Skeletal muscle tissue (tissue), 3 donors: ENCODE measurements at regions not wholly inside any gene's neighbourhood (a gene's known extent, or its start where the extent isn't known, plus 50 kb on each side); places are given as distances from the start of the nearest gene placed in this dataset.
"Not testable (repeated sequence)": the region's sequence is repeated elsewhere in the genome, so short reads cannot be mapped to it uniquely, and the experiment has no call there.

Experiments
- H3K27ac ChIP-seq: one replicate; pipeline ENCODE4 v1.7.0; 2013; ENCODE audit warnings: mild to moderate bottlenecking, low read depth, low read length, inconsistent platforms
- H3K27me3 ChIP-seq, 3 donors: one replicate each; pipeline ENCODE4 v1.7.0; 2013; ENCODE audit warnings: low read length in 3 of 3; ENCODE audit not compliant: control insufficient read depth in 3 of 3, insufficient read depth in 3 of 3
- H3K36me3 ChIP-seq, 3 donors: one replicate each; pipeline ENCODE4 v1.7.0; 2013; ENCODE audit warnings: low read length in 3 of 3; ENCODE audit not compliant: control insufficient read depth in 3 of 3, insufficient read depth in 3 of 3
- H3K4me1 ChIP-seq, 3 donors: one replicate each; pipeline ENCODE4 v1.7.0; 2013; ENCODE audit warnings: low read length in 3 of 3, mild to moderate bottlenecking in 3 of 3; ENCODE audit not compliant: control insufficient read depth in 3 of 3, insufficient read depth in 3 of 3
- H3K4me3 ChIP-seq, 3 donors: one replicate each; pipeline ENCODE4 v1.7.0; 2013; ENCODE audit warnings: low read length in 3 of 3
- H3K9ac ChIP-seq, 3 donors: one replicate each; pipeline ENCODE4 v1.7.0; 2013; ENCODE audit warnings: low read length in 3 of 3, mild to moderate bottlenecking in 3 of 3, moderate library complexity in 2 of 3, low read depth in 1 of 3
- H3K9me3 ChIP-seq, 3 donors: one replicate each; pipeline ENCODE4 v1.7.0; 2013; ENCODE audit warnings: low read length in 3 of 3; ENCODE audit not compliant: control insufficient read depth in 3 of 3
- donor health status: Osteomylitis.

GRCh38 chr10:9419757-9420156, 1365.3 kb downstream of the GATA3 start:
- Histone ChIP-seq H3K36me3 (no peaks in the 10 kb centered on the region), H3K27me3 (no peaks in the 10 kb centered on the region), H3K4me1 (no peaks in the 10 kb centered on the region), H3K9me3 (no peaks in the 10 kb centered on the region), H3K4me3 (no peak overlapping the region), H3K27ac (no peak overlapping the region), H3K9ac (no peak overlapping the region)

DNA sequence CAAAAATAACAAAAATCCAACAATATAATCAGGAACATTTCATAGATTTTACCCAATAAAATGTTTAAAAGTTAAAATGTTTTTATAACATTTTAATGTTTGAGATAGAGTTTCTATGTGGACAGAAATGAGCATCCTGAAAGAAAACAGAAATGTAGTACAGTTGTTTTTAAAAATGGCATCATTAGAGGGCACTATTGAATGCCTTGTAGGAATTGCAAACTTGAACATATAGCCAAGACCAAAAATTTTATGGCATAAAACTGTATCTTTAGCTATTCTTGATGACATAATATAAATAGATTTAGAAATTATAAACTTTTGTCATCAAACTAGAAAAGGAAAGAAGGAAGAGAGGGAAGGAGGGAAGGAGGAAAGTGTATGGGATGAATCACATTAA, 1372.7 kb downstream of the GATA3 start:
- Histone ChIP-seq H3K4me3 (no peak overlapping the region), H3K9me3 (no peaks in the 10 kb centered on the region), H3K27ac (no peak overlapping the region), H3K9ac (no peak overlapping the region), H3K36me3 (no peaks in the 10 kb centered on the region), H3K4me1 (no peaks in the 10 kb centered on the region), H3K27me3 (no peaks in the 10 kb centered on the region)

- H3K27ac ChIP-seq = no peak overlapping the region
- no peak overlapping the region for H3K9ac ChIP-seq
- H3K27me3 ChIP-seq = no peaks in the 10 kb centered on the region
- H3K9me3 ChIP-seq = no peaks in the 10 kb centered on the region
- no peaks in the 10 kb centered on the region for H3K4me1 ChIP-seq
- H3K4me3 ChIP-seq = no peak overlapping the region
- no peaks in the 10 kb centered on the region for H3K36me3 ChIP-seq
These were observed 1382.6 kb downstream of the GATA3 start for GRCh38 chr10:9437131-9437530.

DNA sequence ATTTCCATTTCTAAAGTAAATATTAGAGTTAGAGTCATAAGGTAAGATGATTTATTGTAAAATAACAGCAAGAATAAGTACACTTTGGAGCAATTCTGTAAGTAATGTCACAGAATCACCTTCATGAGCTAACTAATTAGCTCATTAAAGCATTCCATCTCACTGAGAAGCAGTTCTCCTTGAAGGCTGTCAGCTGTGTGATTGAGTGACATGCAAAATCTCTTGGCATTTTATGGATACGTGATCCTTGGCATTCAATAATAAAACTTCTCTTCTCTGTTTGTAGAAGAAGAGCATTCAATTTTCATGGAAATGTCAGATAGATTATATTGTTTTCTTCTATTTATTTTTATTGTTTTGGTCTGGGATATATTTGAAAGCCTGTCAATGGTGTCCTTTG, 1389.3 kb downstream of the GATA3 start:
- no peak overlapping the region for H3K27ac ChIP-seq
- no peak overlapping the region for H3K4me3 ChIP-seq
- no peak overlapping the region for H3K9ac ChIP-seq
- no peaks in the 10 kb centered on the region for H3K36me3 ChIP-seq
- no peaks in the 10 kb centered on the region for H3K9me3 ChIP-seq
- H3K27me3 ChIP-seq = no peaks in the 10 kb centered on the region
- no peaks in the 10 kb centered on the region for H3K4me1 ChIP-seq

GRCh38 chr10:9449530-9449929, 1395.0 kb downstream of the GATA3 start:
- Histone ChIP-seq H3K27me3 (no peaks in the 10 kb centered on the region), H3K27ac (no peak overlapping the region), H3K36me3 (no peaks in the 10 kb centered on the region), H3K9me3 (peaks cover 0 to 2% (median 0%) of the 10 kb centered on the region in 3 donors), H3K9ac (no peak overlapping the region), H3K4me1 (no peaks in the 10 kb centered on the region), H3K4me3 (no peak overlapping the region)

DNA sequence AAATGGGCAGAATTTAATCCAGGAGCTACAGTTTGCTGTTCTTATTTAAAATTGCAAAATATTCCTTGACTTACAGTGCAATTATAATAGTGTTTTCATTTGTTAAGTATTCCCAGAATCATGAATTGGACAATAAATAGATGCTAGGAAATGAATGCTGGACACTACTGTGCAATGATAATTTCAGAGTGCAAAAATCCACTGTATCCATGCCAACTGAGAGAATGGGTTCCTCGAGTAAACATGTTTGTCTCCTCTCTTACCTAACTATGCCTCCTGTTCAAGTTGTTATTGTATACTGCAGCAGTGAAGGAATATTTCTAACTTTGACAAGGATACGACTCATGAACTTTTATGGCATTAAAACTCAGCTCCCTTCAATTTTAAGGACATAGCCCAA, 1396.3 kb downstream of the GATA3 start:
- Histone ChIP-seq H3K9me3 (peaks cover 0 to 2% (median 0%) of the 10 kb centered on the region in 3 donors), H3K27me3 (no peaks in the 10 kb centered on the region), H3K9ac (no peak overlapping the region), H3K4me3 (no peak overlapping the region), H3K27ac (no peak overlapping the region), H3K36me3 (no peaks in the 10 kb centered on the region), H3K4me1 (no peaks in the 10 kb centered on the region)

- no peak overlapping the region for H3K4me3 ChIP-seq
- H3K27ac ChIP-seq = no peak overlapping the region
- no peaks in the 10 kb centered on the region for H3K4me1 ChIP-seq
- H3K27me3 ChIP-seq = no peaks in the 10 kb centered on the region
- H3K36me3 ChIP-seq = no peaks in the 10 kb centered on the region
- peaks cover 0 to 2% (median 0%) of the 10 kb centered on the region in 3 donors for H3K9me3 ChIP-seq
- no peak overlapping the region for H3K9ac ChIP-seq
These were observed 1396.8 kb downstream of the GATA3 start for GRCh38 chr10:9451211-9451773.

DNA sequence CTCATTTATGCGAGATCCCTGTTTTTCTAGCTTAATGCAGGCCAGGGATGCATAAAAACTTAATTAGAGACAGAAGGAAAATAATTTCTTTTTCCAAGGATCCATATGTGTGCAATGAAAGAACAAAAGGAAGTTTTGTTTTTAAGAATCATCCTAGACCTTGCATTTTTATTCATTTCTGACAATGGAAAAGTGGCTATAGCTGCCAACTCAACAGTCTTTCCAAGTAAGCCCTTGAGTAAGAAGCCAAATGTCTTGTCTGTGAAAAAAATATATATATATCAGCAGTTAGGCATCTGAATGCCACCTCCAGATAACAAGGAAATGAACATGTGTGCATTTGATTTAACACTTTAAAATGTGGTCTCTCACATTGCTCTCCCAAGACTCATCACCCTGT, 1397.6 kb downstream of the GATA3 start:
- H3K9me3 ChIP-seq = peaks cover 0 to 2% (median 0%) of the 10 kb centered on the region in 3 donors
- H3K4me3 ChIP-seq = no peak overlapping the region
- no peak overlapping the region for H3K27ac ChIP-seq
- H3K4me1 ChIP-seq = no peaks in the 10 kb centered on the region
- H3K9ac ChIP-seq = no peak overlapping the region
- no peaks in the 10 kb centered on the region for H3K36me3 ChIP-seq
- no peaks in the 10 kb centered on the region for H3K27me3 ChIP-seq

GRCh38 chr10:9453871-9454270, 1399.4 kb downstream of the GATA3 start:
- H3K4me3 ChIP-seq, H3K9me3 ChIP-seq, H3K27me3 ChIP-seq, H3K27ac ChIP-seq, H3K4me1 ChIP-seq, H3K9ac ChIP-seq, H3K36me3 ChIP-seq: not testable (repeated sequence)

- Histone ChIP-seq H3K9ac (no peak overlapping the region), H3K27me3 (no peaks in the 10 kb centered on the region), H3K9me3 (no peaks in the 10 kb centered on the region), H3K36me3 (no peaks in the 10 kb centered on the region), H3K4me1 (no peaks in the 10 kb centered on the region), H3K4me3 (no peak overlapping the region), H3K27ac (no peak overlapping the region)
These were observed 1415.2 kb downstream of the GATA3 start for GRCh38 chr10:9469663-9470205.
